HG03196 (cell line): ENCODE measurements at regions not wholly inside any gene's neighbourhood (a gene's known extent, or its start where the extent isn't known, plus 50 kb on each side); places are given as distances from the start of the nearest gene placed in this dataset.
"Not testable (repeated sequence)": the region's sequence is repeated elsewhere in the genome, so short reads cannot be mapped to it uniquely, and the experiment has no call there.

Source experiments
- ATAC-seq: cut with Tn5 transposase; IDR thresholded peaks from one replicate; pipeline ENCODE4 v1.9.1; 2021; ENCODE audit not compliant: unreplicated experiment

- ATAC-seq, result no peak
These were observed 776.3 kb downstream of the EFNB2 start for GRCh38 chr13:105758918-105759860.

GRCh38 chr13:105740739-105741138 lies 794.7 kb downstream of the EFNB2 start:
- ATAC-seq, result no peak

GRCh38 chr13:105737688-105738087 lies 797.8 kb downstream of the EFNB2 start:
- no peak for ATAC-seq

GRCh38 chr13:105735281-105735680 lies 800.2 kb downstream of the EFNB2 start:
- no peak for ATAC-seq

GRCh38 chr13:105732806-105733529 lies 802.5 kb downstream of the EFNB2 start:
- no peak for ATAC-seq

GRCh38 chr13:105725887-105726286 lies 809.6 kb downstream of the EFNB2 start:
- ATAC-seq, result no peak

- ATAC-seq, result no peak
These were observed 814.4 kb downstream of the EFNB2 start for GRCh38 chr13:105721016-105721415.

- no peak for ATAC-seq
These were observed 815.6 kb downstream of the EFNB2 start for GRCh38 chr13:105719859-105720258.

- ATAC-seq, result no peak
These were observed 826.3 kb downstream of the EFNB2 start for GRCh38 chr13:105709181-105709580.

GRCh38 chr13:105703843-105704242 lies 831.6 kb downstream of the EFNB2 start:
- no peak for ATAC-seq

GRCh38 chr13:105702441-105702840 lies 833.0 kb downstream of the EFNB2 start:
- no peak for ATAC-seq

GRCh38 chr13:105692769-105693168 lies 842.7 kb downstream of the EFNB2 start:
- no peak for ATAC-seq

GRCh38 chr13:105684216-105684615 lies 851.2 kb downstream of the EFNB2 start:
- ATAC-seq, result no peak

GRCh38 chr13:105679838-105680237 lies 855.6 kb downstream of the EFNB2 start:
- no peak for ATAC-seq

- no peak for ATAC-seq
These were observed 857.4 kb downstream of the EFNB2 start for GRCh38 chr13:105678072-105678471.

- ATAC-seq, result no peak
These were observed 862.6 kb downstream of the EFNB2 start for GRCh38 chr13:105672881-105673280.

GRCh38 chr13:105671131-105671530 lies 864.3 kb downstream of the EFNB2 start:
- not testable (repeated sequence) for ATAC-seq

- ATAC-seq, result no peak
These were observed 865.1 kb downstream of the EFNB2 start for GRCh38 chr13:105670179-105670990.

- ATAC-seq, result no peak
These were observed 870.2 kb downstream of the EFNB2 start for GRCh38 chr13:105665284-105665683.

GRCh38 chr13:105663182-105663581 lies 872.3 kb downstream of the EFNB2 start:
- no peak for ATAC-seq

GRCh38 chr13:105660561-105660960 lies 874.9 kb downstream of the EFNB2 start:
- no peak for ATAC-seq
